Calu3 (cell line): ENCODE measurements at regions not wholly inside any gene's neighbourhood (a gene's known extent, or its start where the extent isn't known, plus 50 kb on each side); places are given as distances from the start of the nearest gene placed in this dataset.

Source experiments
- BruUV-seq: library from RNA; stranded (reverse); fragments of 400-500 nt; replicated peaks from 2 replicates; lab custom pipeline; 2021; lab: Mats Ljungman, UMichigan
- CTCF ChIA-PET: fragments of 300-600 bp; sonication (Branson Sonifier 250); formaldehyde crosslinking; loops from one replicate; lab custom pipeline; 2022; ENCODE audit warnings: antibody characterized with exemption; lab: Charles Lee
- DNase-seq: peaks from one replicate; pipeline ENCODE4 v3.0.0; 2022
- H3K27ac Mint-ChIP-seq: one replicate; pipeline ENCODE4 v1.8.0; 2022; ENCODE audit warnings: mixed read lengths; ENCODE audit not compliant: unreplicated experiment
- H3K27me3 Mint-ChIP-seq: one replicate; pipeline ENCODE4 v1.8.0; 2022; ENCODE audit warnings: mixed read lengths; ENCODE audit not compliant: unreplicated experiment
- H3K36me3 Mint-ChIP-seq: one replicate; pipeline ENCODE4 v1.8.0; 2022; ENCODE audit warnings: mild to moderate bottlenecking, moderate library complexity, mixed read lengths; ENCODE audit not compliant: insufficient read depth, unreplicated experiment
- H3K4me1 Mint-ChIP-seq: one replicate; pipeline ENCODE4 v1.8.0; 2022; ENCODE audit warnings: mild to moderate bottlenecking, low read depth, mixed read lengths; ENCODE audit not compliant: unreplicated experiment
- H3K4me3 Mint-ChIP-seq: one replicate; pipeline ENCODE4 v1.8.0; 2022; ENCODE audit warnings: mild to moderate bottlenecking, low read depth, moderate library complexity, mixed read lengths; ENCODE audit not compliant: unreplicated experiment
- H3K9me3 Mint-ChIP-seq: one replicate; pipeline ENCODE4 v1.8.0; 2022; ENCODE audit warnings: low read depth, mixed read lengths; ENCODE audit not compliant: unreplicated experiment
- intact Hi-C: fragments of 100-400 bp; cut with micrococcal nuclease; formaldehyde crosslinking; loops from one replicate; pipeline ENCODE4 v1.10.0; 2022; ENCODE audit not compliant: unreplicated experiment
- TF ChIP-seq, protein P1 (sequence below): fragments of 200-600 bp; IDR thresholded peaks from one replicate; pipeline ENCODE4 v1.8.0; 2022; ENCODE audit warnings: antibody characterized with exemption; ENCODE audit not compliant: unreplicated experiment

DNA sequence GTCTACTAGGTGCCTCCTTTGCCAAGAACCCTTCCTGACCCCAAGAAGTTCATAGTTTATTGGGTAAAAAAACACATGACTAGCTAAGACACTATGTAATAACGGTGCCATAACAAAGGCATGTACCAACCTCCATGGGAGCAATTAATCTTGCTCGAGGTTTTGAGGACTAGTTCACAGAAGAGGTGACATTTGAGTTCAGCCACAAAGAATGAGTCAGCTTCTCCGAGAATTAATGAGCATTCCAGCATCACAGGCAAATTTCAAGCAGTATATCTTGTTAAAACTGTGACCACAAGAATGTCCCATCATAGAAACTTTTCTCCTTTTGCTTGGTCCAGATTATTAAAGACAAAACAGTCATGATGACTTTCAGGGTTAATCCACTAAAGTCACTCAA, 113.0 kb upstream of the RAP1B start:
- TF ChIP-seq, protein P1, sequence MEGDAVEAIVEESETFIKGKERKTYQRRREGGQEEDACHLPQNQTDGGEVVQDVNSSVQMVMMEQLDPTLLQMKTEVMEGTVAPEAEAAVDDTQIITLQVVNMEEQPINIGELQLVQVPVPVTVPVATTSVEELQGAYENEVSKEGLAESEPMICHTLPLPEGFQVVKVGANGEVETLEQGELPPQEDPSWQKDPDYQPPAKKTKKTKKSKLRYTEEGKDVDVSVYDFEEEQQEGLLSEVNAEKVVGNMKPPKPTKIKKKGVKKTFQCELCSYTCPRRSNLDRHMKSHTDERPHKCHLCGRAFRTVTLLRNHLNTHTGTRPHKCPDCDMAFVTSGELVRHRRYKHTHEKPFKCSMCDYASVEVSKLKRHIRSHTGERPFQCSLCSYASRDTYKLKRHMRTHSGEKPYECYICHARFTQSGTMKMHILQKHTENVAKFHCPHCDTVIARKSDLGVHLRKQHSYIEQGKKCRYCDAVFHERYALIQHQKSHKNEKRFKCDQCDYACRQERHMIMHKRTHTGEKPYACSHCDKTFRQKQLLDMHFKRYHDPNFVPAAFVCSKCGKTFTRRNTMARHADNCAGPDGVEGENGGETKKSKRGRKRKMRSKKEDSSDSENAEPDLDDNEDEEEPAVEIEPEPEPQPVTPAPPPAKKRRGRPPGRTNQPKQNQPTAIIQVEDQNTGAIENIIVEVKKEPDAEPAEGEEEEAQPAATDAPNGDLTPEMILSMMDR: no peak
- H3K27me3 Mint-ChIP-seq: peaks cover 38% of the 10 kb centered on the region

DNA sequence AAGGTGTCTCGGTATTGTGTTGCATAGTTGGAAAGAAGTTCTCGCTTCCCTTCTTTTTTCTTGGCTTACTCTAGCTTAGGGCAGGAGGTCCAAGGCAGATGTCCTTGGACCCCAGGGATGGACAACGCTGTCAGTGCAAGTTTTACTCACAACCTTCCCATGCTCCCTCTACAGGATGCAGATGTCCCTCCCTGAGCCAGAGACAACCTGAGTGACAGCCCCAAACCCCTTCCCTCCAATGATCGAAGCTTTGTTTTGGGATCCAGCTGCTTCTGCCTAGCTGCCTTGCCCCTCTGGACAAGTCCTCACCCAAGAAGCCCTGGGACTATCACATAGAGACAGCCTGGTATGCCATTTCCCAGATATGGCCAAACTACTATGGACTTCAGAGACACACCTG, 112.0 kb upstream of the RAP1B start:
- BruUV-seq: no TSS peak
- H3K36me3 Mint-ChIP-seq: no peaks in the 10 kb centered on the region
- CTCF ChIA-PET: no interaction called here
- H3K4me1 Mint-ChIP-seq: no peaks in the 10 kb centered on the region
- TF ChIP-seq, protein P1: no peak
- no peak overlapping the region for H3K4me3 Mint-ChIP-seq
- intact Hi-C loops: no loop called here
- no peaks in the 10 kb centered on the region for H3K9me3 Mint-ChIP-seq
- DNase-seq: no peak
- no peak overlapping the region for H3K27ac Mint-ChIP-seq
- H3K27me3 Mint-ChIP-seq: peaks cover 38% of the 10 kb centered on the region

More for the DNA sequence above, 113.0 kb upstream of the RAP1B start:
- H3K9me3 Mint-ChIP-seq: no peaks in the 10 kb centered on the region
- H3K4me3 Mint-ChIP-seq: no peak overlapping the region
- no TSS peak for BruUV-seq
- no peak for DNase-seq
- CTCF ChIA-PET: no interaction called here
- H3K27ac Mint-ChIP-seq: no peak overlapping the region
- no peaks in the 10 kb centered on the region for H3K4me1 Mint-ChIP-seq
- intact Hi-C loops: no loop called here
- no peaks in the 10 kb centered on the region for H3K36me3 Mint-ChIP-seq

DNA sequence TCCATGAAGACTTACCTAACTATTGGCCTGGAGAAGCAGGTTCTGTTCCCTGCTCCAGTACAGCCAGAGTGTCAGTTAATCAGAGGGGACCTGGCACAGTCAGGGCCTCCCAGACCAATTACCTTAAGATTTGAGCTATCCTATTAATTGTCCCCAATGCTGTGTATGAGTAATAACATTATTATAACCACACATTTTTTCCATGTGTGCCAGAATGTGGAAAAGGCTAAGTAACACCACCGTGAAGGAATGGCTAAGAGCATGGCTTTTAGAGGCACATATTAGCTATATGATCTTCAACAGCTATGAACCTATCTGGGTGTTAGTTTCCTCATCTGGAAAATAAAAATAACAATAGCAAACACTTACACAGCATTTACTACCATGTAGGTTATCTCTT, 111.1 kb upstream of the RAP1B start:
- DNase-seq: no peak
- H3K4me1 Mint-ChIP-seq: no peaks in the 10 kb centered on the region
- peaks cover 38% of the 10 kb centered on the region for H3K27me3 Mint-ChIP-seq
- CTCF ChIA-PET: interaction anchor here (0.7 kb wide), 1 partner anchor 10 kb away, joined by 3 read pairs; no protein-coding TSS in a partner anchor
- TF ChIP-seq, protein P1: no peak
- H3K4me3 Mint-ChIP-seq: no peak overlapping the region
- no peaks in the 10 kb centered on the region for H3K9me3 Mint-ChIP-seq
- no peaks in the 10 kb centered on the region for H3K36me3 Mint-ChIP-seq
- BruUV-seq: no TSS peak
- H3K27ac Mint-ChIP-seq: no peak overlapping the region
- intact Hi-C loops: no loop called here

DNA sequence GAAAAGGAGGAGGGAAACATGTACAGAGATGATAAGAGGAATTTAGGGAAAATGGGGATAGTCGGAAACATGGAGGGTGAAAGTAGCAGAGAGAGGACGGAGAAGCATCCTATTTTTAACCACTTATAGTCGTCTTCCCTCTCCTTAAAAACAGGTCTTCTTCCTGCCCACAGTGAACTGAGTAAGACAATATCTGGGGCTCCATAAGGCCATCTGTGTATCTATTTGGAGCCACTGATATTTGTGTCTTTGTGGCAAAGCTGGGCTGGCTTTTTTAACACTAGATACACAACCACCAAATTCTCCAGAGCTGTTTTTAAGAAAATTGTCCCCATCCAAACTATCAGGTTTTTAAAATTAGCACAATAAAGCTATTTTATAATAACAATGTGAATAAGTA, 109.5 kb upstream of the RAP1B start:
- H3K27me3 Mint-ChIP-seq: peaks cover 38% of the 10 kb centered on the region
- no TSS peak for BruUV-seq
- H3K27ac Mint-ChIP-seq: no peak overlapping the region
- intact Hi-C loops: no loop called here
- TF ChIP-seq, protein P1: no peak
- no peak for DNase-seq
- no peaks in the 10 kb centered on the region for H3K36me3 Mint-ChIP-seq
- H3K4me1 Mint-ChIP-seq: no peaks in the 10 kb centered on the region
- no peaks in the 10 kb centered on the region for H3K9me3 Mint-ChIP-seq
- no peak overlapping the region for H3K4me3 Mint-ChIP-seq
- CTCF ChIA-PET: interaction anchor here (0.8 kb wide), 1 partner anchor 9 kb away, joined by 3 read pairs; no protein-coding TSS in a partner anchor
